Parathyroid adenoma (tissue), 2 donors: ENCODE measurements at regions not wholly inside any gene's neighbourhood (a gene's known extent, or its start where the extent isn't known, plus 50 kb on each side); places are given as distances from the start of the nearest gene placed in this dataset.

Source experiments
- H2AFZ ChIP-seq: fragments of 300-600 bp; sonication (generic); one replicate; pipeline ENCODE4 v1.7.0; 2017; ENCODE audit warnings: antibody characterized with exemption, mild to moderate bottlenecking
- H3K27ac ChIP-seq: fragments of 300-600 bp; sonication (generic); one replicate; pipeline ENCODE4 v1.7.0; 2017
- H3K27me3 ChIP-seq: fragments of 300-600 bp; sonication (generic); one replicate; pipeline ENCODE4 v1.7.0; 2017; ENCODE audit warnings: low read length; ENCODE audit not compliant: control insufficient read depth, insufficient read depth
- H3K36me3 ChIP-seq: fragments of 300-600 bp; sonication (generic); one replicate; pipeline ENCODE4 v1.7.0; 2017; ENCODE audit warnings: low read length; ENCODE audit not compliant: control insufficient read depth, insufficient read depth
- H3K4me1 ChIP-seq: fragments of 300-600 bp; sonication (generic); one replicate; pipeline ENCODE4 v1.7.0; 2017; ENCODE audit warnings: control low read depth
- H3K4me2 ChIP-seq: fragments of 300-600 bp; sonication (generic); one replicate; pipeline ENCODE4 v1.7.0; 2017; ENCODE audit warnings: low read length
- H3K4me3 ChIP-seq: fragments of 300-600 bp; sonication (generic); one replicate; pipeline ENCODE4 v1.7.0; 2017; ENCODE audit warnings: low read depth, low read length
- H3K79me2 ChIP-seq: fragments of 300-600 bp; sonication (generic); one replicate; pipeline ENCODE4 v1.7.0; 2017; ENCODE audit warnings: control low read depth
- H3K9ac ChIP-seq: fragments of 300-600 bp; sonication (generic); one replicate; pipeline ENCODE4 v1.7.0; 2017; ENCODE audit warnings: mild to moderate bottlenecking
- H3K9me3 ChIP-seq: fragments of 300-600 bp; sonication (generic); one replicate; pipeline ENCODE4 v1.7.0; 2017; ENCODE audit warnings: low read length; ENCODE audit not compliant: control insufficient read depth
- CTCF ChIP-seq: fragments of 300-600 bp; sonication (generic); IDR thresholded peaks from one replicate; pipeline ENCODE4 v1.7.0; 2017; ENCODE audit warnings: antibody characterized with exemption, mild to moderate bottlenecking
- donor health status: primary hyperparathyroidism.

GRCh38 chr6:119874381-119874780 lies 524.8 kb upstream of the MAN1A1 start:
- Histone ChIP-seq H3K79me2 (no peaks in the 10 kb centered on the region), H3K4me2 (no peak overlapping the region), H3K27me3 (no peaks in the 10 kb centered on the region), H3K9ac (no peak overlapping the region), H3K4me3 (no peak overlapping the region), H3K36me3 (no peaks in the 10 kb centered on the region), H2AFZ (no peak overlapping the region), H3K27ac (no peak overlapping the region), H3K9me3 (no peaks in the 10 kb centered on the region), H3K4me1 (no peaks in the 10 kb centered on the region)
- TF ChIP-seq CTCF, result no peak

DNA sequence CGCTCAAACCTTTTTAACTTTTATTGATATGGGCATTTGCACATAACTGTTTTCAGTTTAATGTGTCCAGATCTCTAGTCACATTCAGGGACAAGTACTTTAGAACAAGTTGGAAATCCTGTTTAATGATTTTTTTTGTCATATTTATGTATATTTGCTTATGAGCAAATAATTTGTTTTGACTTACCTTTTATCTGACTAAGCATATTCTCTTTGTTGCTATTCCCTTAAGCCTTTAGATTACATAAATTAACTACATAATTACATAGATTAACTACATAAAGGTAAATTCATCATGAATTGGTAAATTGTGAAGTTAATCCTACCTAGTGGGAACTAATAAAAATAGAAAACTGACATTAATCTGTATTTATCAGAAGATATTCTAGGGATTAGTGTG lies 523.5 kb upstream of the MAN1A1 start:
- H3K4me2 ChIP-seq, result no peak overlapping the region
- no peaks in the 10 kb centered on the region for H3K79me2 ChIP-seq
- no peak overlapping the region for H2AFZ ChIP-seq
- no peaks in the 10 kb centered on the region for H3K36me3 ChIP-seq
- H3K9me3 ChIP-seq, result no peaks in the 10 kb centered on the region
- H3K4me3 ChIP-seq, result no peak overlapping the region
- no peak for TF ChIP-seq CTCF
- H3K4me1 ChIP-seq, result no peaks in the 10 kb centered on the region
- no peak overlapping the region for H3K9ac ChIP-seq
- H3K27me3 ChIP-seq, result no peaks in the 10 kb centered on the region
- no peak overlapping the region for H3K27ac ChIP-seq

- Histone ChIP-seq H3K79me2 (no peaks in the 10 kb centered on the region), H3K4me3 (no peak overlapping the region), H3K9me3 (no peaks in the 10 kb centered on the region), H3K4me2 (no peak overlapping the region), H3K36me3 (no peaks in the 10 kb centered on the region), H3K27me3 (no peaks in the 10 kb centered on the region), H3K27ac (no peak overlapping the region), H2AFZ (no peak overlapping the region), H3K4me1 (no peaks in the 10 kb centered on the region), H3K9ac (no peak overlapping the region)
- TF ChIP-seq CTCF, result no peak
Observed at GRCh38 chr6:119871520-119871919, 522.0 kb upstream of the MAN1A1 start.

DNA sequence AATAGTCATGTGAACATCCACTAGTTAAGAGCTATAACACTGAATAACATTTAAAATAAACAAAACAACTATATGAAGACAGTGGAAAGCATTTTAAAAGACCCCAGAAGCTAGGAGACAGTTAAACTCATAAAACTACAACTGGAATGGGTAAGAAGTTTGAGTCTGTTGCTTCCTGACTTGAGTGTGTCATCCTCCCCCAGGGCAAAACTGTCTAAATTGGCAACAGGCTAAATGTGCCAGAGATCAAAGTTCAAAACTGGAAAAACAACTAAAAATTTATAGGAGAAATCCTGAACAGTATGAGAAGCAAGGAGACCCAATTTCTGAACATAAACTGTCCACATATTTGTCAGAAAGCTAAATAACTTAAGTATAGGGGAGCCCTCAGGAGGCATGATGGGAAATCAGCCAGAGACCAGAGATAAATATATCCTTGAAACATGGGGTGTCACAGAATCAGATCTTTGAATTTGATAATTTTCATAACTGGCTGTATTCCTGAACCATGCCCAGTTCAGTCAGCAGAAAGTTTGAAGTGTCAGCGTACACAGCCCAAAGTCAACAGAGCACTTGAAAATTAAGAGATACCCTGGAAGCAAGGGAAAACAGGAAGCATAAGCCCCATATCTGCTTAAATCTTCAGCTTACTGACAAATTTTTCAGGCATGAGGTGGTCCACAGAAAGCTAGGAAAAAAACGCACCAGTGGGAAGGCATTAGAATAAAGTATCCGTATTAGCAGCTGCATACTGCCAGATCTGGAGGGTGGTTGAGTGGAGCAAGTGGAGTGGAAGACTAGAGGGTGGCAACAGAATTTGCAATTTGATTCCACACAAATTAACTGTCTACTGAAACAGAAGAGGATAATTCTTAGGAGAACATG lies 516.1 kb upstream of the MAN1A1 start:
- H3K4me2 ChIP-seq, result no peak overlapping the region
- H3K9ac ChIP-seq, result no peak overlapping the region
- no peak overlapping the region for H2AFZ ChIP-seq
- no peak overlapping the region for H3K27ac ChIP-seq
- H3K4me1 ChIP-seq, result no peaks in the 10 kb centered on the region
- no peak for TF ChIP-seq CTCF
- H3K27me3 ChIP-seq, result no peaks in the 10 kb centered on the region
- H3K4me3 ChIP-seq, result no peak overlapping the region
- H3K9me3 ChIP-seq, result no peaks in the 10 kb centered on the region
- no peaks in the 10 kb centered on the region for H3K36me3 ChIP-seq
- H3K79me2 ChIP-seq, result no peaks in the 10 kb centered on the region

- no peaks in the 10 kb centered on the region for H3K27me3 ChIP-seq
- H3K79me2 ChIP-seq, result no peaks in the 10 kb centered on the region
- no peak overlapping the region for H3K4me3 ChIP-seq
- H3K4me2 ChIP-seq, result no peak overlapping the region
- no peak overlapping the region for H3K27ac ChIP-seq
- H3K36me3 ChIP-seq, result no peaks in the 10 kb centered on the region
- no peaks in the 10 kb centered on the region for H3K9me3 ChIP-seq
- H2AFZ ChIP-seq, result no peak overlapping the region
- no peak overlapping the region for H3K9ac ChIP-seq
- no peak for TF ChIP-seq CTCF
- no peaks in the 10 kb centered on the region for H3K4me1 ChIP-seq
Observed at GRCh38 chr6:119862719-119863118, 513.2 kb upstream of the MAN1A1 start.
